Esophagus squamous epithelium (tissue), 4 donors: ENCODE measurements at regions not wholly inside any gene's neighbourhood (a gene's known extent, or its start where the extent isn't known, plus 50 kb on each side); places are given as distances from the start of the nearest gene placed in this dataset.
"Not testable (repeated sequence)": the region's sequence is repeated elsewhere in the genome, so short reads cannot be mapped to it uniquely, and the experiment has no call there.

Source experiments
- POLR2A ChIP-seq, 4 donors: fragments of 450-650 bp; IDR thresholded peaks; one replicate each; pipeline ENCODE4 v1.6.1; 2017; ENCODE audit warnings: antibody characterized with exemption in 4 of 4, mild to moderate bottlenecking in 4 of 4, moderate library complexity in 3 of 4
- TF ChIP-seq, protein P1 (sequence below), 6 experiments: fragments of 450-650 bp in 4 of 6; fragments of 200-600 bp in 2 of 6; sonication (generic) in 2 of 6; IDR thresholded peaks; one replicate each; pipeline ENCODE4 v1.5.1; 2016 to 2019; ENCODE audit warnings: antibody characterized with exemption in 6 of 6, mild to moderate bottlenecking in 4 of 6, moderate library complexity in 4 of 6

DNA sequence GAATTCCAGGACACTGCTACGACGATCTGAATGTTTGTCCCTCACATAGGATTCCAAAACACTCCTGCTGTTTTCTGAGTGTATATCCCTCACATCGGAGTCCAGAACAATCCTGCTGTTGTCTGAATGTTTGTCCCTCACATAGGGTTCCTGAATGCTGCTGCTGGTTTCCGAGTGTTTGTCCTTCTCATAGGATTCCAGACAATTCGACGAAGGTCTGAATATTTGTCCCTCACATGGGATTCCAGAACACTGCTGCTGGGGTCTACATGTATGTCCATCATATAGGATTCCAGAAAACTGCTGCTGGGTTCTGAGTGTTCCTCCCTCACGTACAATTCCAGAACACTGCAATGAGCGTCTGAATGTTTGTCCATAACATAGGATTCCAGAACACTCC lies 219.4 kb downstream of the FOXD4L6 start:
- not testable (repeated sequence) for TF ChIP-seq POLR2A (IDR thresholded peaks at IDR 0.05)
- TF ChIP-seq, protein P1, sequence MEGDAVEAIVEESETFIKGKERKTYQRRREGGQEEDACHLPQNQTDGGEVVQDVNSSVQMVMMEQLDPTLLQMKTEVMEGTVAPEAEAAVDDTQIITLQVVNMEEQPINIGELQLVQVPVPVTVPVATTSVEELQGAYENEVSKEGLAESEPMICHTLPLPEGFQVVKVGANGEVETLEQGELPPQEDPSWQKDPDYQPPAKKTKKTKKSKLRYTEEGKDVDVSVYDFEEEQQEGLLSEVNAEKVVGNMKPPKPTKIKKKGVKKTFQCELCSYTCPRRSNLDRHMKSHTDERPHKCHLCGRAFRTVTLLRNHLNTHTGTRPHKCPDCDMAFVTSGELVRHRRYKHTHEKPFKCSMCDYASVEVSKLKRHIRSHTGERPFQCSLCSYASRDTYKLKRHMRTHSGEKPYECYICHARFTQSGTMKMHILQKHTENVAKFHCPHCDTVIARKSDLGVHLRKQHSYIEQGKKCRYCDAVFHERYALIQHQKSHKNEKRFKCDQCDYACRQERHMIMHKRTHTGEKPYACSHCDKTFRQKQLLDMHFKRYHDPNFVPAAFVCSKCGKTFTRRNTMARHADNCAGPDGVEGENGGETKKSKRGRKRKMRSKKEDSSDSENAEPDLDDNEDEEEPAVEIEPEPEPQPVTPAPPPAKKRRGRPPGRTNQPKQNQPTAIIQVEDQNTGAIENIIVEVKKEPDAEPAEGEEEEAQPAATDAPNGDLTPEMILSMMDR (IDR thresholded peaks at IDR 0.05): not testable (repeated sequence)
